Epithelial cell of proximal tubule (primary cell): ENCODE measurements at regions not wholly inside any gene's neighbourhood (a gene's known extent, or its start where the extent isn't known, plus 50 kb on each side); places are given as distances from the start of the nearest gene placed in this dataset.

ENCODE experiments used
- DNase-seq: peaks from one replicate; pipeline ENCODE4 v3.0.0-alpha.2; 2011; ENCODE audit warnings: low read depth
- H3K4me3 ChIP-seq: 2 replicates; pipeline ENCODE4 v1.5.1; 2011; ENCODE audit warnings: low read depth, mild to moderate bottlenecking, low read length
- TF ChIP-seq, protein P1 (sequence below): conservative IDR thresholded peaks from 2 replicates; pipeline ENCODE4 v1.5.1; 2012; ENCODE audit warnings: low read depth, mild to moderate bottlenecking, low read length

- TF ChIP-seq, protein P1, sequence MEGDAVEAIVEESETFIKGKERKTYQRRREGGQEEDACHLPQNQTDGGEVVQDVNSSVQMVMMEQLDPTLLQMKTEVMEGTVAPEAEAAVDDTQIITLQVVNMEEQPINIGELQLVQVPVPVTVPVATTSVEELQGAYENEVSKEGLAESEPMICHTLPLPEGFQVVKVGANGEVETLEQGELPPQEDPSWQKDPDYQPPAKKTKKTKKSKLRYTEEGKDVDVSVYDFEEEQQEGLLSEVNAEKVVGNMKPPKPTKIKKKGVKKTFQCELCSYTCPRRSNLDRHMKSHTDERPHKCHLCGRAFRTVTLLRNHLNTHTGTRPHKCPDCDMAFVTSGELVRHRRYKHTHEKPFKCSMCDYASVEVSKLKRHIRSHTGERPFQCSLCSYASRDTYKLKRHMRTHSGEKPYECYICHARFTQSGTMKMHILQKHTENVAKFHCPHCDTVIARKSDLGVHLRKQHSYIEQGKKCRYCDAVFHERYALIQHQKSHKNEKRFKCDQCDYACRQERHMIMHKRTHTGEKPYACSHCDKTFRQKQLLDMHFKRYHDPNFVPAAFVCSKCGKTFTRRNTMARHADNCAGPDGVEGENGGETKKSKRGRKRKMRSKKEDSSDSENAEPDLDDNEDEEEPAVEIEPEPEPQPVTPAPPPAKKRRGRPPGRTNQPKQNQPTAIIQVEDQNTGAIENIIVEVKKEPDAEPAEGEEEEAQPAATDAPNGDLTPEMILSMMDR = no peak
- no peak for DNase-seq
- H3K4me3 ChIP-seq = no peak overlapping the region
Observed at GRCh38 chr11:130641876-130642275, 193.4 kb downstream of the ADAMTS15 start.

GRCh38 chr11:130642994-130643393 lies 194.5 kb downstream of the ADAMTS15 start:
- TF ChIP-seq, protein P1 = no peak
- H3K4me3 ChIP-seq = no peak overlapping the region
- no peak for DNase-seq

DNA sequence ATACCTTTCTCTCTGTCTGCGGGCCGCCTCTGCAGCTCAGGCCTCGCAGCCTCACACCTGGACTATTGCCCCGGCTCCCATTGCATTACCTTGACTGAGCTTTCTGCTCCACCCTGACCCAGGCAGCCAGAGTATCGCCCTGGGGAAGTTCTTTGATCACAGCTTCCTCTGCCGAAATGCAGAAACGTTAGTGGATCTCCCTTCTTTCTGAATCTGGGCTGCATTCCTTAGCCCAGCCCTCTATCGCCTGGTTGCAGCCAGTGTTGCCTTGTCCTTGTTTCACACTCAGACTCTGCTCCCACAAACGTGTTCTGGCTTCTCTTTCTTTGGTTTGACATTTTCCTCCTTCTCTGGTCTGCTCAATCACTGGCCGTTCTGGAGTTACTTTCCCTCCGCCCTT lies 195.7 kb downstream of the ADAMTS15 start:
- no peak for DNase-seq
- TF ChIP-seq, protein P1 = no peak
- H3K4me3 ChIP-seq = no peak overlapping the region

DNA sequence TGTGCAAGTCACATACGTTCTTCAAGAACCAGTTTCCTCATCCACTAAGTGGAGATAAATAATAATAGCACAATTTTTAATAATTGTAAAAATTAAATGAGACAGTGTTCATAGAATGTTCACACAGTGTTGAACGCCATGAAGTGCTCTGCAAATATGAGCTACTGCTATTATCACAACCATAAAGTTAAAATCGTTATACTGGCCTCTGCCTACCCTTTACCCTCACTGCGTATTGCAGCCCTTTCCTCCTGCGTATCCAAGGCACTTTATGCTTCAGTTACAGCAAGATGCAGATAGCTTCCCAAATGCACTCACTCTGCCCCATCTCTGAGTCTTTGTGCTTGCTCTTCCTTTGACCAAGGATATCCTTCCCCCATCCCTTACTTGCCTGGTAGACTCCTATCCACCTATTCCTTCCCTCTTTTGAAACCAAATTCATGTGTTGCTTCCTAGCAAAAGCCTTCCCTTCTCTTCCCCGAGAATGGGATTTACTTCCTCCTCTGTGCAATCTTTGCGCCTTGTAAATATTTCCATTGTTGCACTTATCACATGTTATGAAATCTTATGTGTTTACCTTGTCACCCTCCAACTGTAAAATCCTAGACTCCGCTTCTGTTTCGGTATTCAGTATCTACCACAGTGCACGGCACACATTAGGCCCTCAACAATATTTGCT lies 196.9 kb downstream of the ADAMTS15 start:
- no peak overlapping the region for H3K4me3 ChIP-seq
- no peak for DNase-seq
- TF ChIP-seq, protein P1 = no peak

DNA sequence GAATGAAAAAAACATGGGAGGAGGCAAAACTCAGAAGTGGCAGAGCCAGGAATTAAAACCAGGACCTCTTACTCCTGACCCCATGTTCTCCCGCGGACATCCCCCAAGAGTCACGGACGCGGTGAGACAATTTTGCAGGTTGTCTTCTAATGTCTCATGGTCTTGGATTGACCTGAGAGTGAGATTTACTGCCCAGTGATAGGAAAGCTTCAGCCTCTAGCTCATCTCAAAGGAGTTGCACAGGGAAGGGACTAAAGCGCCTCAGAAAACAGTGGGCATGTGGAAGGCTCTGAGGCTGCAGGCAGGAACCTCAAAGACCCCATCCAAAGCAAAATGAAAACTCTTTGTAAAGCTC lies 197.4 kb downstream of the ADAMTS15 start:
- H3K4me3 ChIP-seq = no peak overlapping the region
- TF ChIP-seq, protein P1 = no peak
- DNase-seq = no peak

GRCh38 chr11:130646881-130647280 lies 198.4 kb downstream of the ADAMTS15 start:
- no peak overlapping the region for H3K4me3 ChIP-seq
- TF ChIP-seq, protein P1 = no peak
- no peak for DNase-seq

DNA sequence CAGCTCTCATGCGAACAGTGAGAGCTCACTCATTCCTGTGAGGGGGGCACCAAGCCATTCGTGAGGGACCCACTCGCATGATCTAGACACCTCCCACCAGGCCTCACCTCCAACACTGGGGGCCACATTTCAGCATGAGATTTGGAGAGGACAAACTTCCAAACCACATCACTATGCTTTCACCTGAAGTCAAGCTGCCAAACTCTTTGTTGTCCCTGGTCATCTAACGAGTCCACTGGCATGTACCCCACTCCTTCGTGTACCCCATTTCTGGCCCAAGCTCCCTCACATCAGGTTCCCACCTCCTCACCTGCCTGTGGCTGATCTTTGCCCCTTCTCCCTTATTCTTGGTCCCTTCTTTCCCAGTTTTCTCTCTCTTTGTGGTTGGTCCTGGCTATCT lies 198.9 kb downstream of the ADAMTS15 start:
- no peak for DNase-seq
- no peak overlapping the region for H3K4me3 ChIP-seq
- TF ChIP-seq, protein P1 = no peak
